OCI-LY3 (cell line): ENCODE measurements at regions not wholly inside any gene's neighbourhood (a gene's known extent, or its start where the extent isn't known, plus 50 kb on each side); places are given as distances from the start of the nearest gene placed in this dataset.

Experiments
- CTCF ChIP-seq: fragments of 200-600, 300-600 bp; sonication (generic); IDR thresholded peaks from 2 replicates; pipeline ENCODE4 v1.5.1; 2014; ENCODE audit warnings: antibody characterized with exemption, low read length, low read depth
- EZH2phosphoT487 ChIP-seq: fragments of 200-600 bp; shearing (Covaris generic); IDR thresholded peaks from 2 replicates; pipeline ENCODE4 v1.6.1; 2018; ENCODE audit warnings: antibody characterized with exemption, mixed run types, low read depth

- peak; percentile 77 for TF ChIP-seq CTCF
- no peak for TF ChIP-seq EZH2phosphoT487
Observed at GRCh38 chr3:113136071-113136470, 75.3 kb upstream of the BOC start.
